IPS DF 19.7 (cell line): ENCODE measurements at regions not wholly inside any gene's neighbourhood (a gene's known extent, or its start where the extent isn't known, plus 50 kb on each side); places are given as distances from the start of the nearest gene placed in this dataset.

ENCODE experiments used
- DNase-seq: peaks from one replicate; pipeline ENCODE4 v3.0.0-alpha.2; 2013; ENCODE audit warnings: low read depth, low spot score

DNA sequence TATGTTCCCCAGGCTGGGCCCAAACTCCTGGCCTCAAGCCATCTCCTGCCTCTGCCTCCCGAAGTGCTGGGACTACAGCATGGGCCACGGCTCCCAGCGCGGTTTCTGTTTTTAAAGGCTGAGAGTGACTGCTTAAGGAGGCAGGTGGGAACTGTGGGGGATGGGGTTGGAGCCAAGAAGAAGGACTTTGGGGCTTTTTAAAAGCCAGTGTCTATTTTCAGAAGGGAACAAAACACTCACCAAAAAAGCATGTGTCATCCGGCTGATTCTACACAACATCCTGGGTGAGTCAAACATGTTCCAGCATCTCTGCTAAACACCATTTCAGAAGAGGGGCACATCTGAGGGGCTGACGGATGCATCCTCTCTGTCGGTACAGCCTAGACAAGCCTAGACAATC lies 824.5 kb downstream of the TYW1 start:
- DNase-seq = no peak

GRCh38 chr7:67823345-67823744 lies 826.7 kb downstream of the TYW1 start:
- DNase-seq = no peak

- DNase-seq = no peak
Measured at GRCh38 chr7:67825356-67825755, 828.7 kb downstream of the TYW1 start.

DNA sequence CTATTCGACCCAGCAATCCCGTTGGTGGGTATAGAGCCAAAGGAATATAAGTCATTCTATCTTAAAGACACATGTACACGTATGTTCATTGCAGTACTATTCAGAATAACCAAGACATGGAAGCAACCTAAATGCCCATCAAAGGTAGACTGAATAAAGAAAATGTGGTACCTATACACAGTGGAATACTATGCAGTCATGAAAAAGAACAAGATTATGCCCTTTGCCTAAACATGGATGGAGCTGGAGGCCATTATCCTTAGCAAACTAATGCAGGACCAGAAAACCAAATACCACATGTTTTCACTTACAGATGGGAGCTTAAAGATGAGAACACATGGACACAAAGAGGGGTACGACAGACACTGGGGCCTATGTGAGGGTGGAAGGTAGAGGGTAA lies 845.3 kb downstream of the TYW1 start:
- DNase-seq = no peak

GRCh38 chr7:67842571-67842970 lies 845.9 kb downstream of the TYW1 start:
- DNase-seq = no peak

DNA sequence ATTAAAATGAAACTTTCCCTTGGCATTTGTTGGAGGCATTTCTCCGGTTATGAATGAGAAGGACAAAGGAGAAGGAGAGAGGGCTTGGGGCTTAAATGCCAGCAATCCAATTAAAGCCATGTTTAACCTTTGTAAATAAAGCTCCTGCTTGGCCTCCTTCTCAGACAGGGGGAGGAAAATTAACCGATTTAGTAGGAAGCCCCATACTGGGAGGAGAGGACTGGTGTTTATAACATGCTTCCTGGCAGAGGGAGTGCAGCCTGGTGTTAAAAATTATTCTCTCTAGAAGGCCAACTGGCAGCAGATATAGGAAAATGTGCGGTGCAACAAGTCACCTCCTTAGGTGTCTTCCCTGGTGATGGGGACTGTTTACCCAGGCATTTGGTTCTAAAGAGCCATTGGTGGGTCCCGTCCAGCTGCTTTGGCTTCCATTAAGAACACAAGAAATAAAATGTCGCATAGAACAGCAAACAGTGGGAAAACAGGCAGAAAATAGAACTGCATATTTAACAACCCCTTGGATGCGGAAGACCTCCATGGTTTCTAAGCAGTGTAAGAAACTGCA lies 846.5 kb downstream of the TYW1 start:
- no peak for DNase-seq

- DNase-seq = no peak
Measured at GRCh38 chr7:67843615-67844014, 847.0 kb downstream of the TYW1 start.

DNA sequence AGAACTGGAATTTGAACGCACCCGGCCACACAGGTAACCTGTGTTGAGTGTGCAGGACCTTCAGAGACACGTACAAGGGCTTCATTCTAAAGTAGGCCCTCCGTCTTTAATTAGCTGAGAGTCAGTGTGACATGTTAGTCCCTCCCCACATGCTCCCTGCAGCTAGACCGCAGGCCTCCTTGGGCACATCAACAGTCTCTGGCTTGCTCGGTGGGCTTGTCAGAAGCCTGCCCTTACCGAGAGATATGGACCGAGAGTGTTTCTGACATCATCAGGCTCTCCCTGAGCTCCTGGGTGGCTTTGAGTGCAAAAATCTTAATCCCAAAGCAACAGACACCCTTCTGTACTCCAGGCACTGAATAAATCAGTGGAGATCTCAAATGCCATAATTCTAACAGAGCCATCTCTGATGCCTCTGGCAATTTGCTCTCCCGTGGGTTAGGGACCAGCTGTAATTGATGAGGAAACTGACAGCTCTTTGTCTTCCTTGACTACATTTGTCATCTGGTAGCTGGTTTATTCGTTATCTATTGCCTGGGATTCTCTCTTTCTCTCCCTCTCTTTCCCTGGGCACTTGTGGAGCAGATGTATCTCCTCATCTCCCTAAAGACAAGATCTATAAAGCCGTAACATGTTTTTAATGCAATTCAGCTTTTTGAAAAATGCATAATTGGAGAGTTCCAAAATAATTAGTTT lies 850.6 kb downstream of the TYW1 start:
- DNase-seq = no peak

DNA sequence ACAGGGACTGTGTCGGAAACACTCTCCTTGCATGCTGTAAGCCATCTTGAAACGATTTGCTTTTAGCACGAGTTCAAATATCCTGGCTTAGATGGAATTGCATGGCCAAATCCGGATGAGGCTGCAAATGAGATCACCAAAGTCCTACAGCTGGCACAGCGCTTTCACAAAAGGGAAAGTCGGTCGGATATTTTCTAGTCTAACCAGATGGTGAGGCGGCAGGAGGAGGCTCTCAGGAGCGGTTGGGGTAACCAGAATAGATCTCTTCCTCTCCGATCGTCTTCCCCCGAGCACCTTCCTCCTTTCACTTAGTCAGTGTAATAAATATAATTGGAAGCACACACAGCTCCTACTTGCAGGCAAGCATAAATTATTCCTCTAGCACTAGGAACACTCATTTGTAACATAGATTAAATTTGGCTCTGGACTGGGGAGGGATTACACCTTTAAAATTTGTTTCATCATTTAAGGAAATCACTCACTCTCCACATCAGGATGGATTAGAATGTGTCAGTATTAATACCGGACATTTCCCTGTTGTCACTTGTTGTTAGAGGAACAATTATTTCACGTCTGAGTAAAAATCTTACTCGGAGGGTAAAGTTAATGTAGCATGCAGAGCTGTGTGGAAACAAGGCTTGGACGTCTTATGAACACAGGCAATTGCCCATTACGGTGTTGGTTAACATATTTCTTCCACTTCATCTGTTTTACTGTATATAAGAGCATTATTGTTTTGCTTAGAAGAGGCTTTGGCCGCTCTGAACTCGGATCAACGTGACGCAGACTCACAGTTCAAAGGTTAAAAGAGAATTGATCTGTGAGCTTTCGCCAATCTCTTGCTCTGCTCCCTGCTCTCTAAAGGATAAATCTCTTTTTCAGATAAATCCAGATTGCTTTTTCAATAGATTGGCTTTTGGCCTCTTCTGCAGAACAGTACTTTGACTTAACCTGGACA lies 857.9 kb downstream of the TYW1 start:
- no peak for DNase-seq

GRCh38 chr7:67855322-67855721 lies 858.7 kb downstream of the TYW1 start:
- DNase-seq = no peak

DNA sequence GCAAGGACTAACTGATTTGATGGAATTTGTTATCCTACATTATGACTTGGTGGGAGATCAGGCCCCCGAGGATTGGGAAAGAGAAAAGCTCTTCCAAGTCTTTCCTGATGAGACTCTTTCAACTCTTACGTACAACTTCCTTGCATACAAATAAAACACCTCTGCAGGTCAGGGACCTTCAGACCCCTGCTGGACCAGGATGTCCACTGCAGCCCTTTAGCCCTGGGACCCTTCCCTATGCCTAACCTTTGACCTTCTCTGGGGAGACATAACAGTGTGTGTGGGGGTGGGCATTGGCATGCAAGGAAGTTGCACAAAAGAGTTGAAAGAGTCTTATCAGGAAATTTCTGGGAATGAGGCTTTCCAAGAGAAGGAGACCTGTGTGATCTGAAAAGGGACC lies 859.4 kb downstream of the TYW1 start:
- no peak for DNase-seq

- no peak for DNase-seq
Measured at GRCh38 chr7:67857698-67858097, 861.1 kb downstream of the TYW1 start.

DNA sequence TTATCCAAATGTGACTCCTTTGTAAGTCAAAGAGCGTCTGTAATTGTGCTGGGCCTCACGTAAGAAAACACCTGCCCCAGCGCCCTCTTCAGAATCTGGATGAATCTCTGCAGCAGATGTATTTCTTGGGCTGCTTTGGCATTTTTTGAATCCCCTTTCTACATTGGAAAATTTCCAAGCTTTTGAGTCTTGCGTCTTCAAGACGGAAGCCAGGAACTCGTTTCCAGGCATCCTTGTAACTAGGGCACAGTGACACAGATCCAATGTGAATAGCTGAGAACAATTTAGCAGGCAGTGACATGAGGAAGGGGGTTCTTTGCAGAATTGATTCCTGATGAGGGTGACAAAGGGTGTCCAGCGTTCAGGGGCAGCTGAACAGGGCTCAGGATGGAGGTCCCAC lies 862.3 kb downstream of the TYW1 start:
- no peak for DNase-seq

GRCh38 chr7:67863911-67864310 lies 867.3 kb downstream of the TYW1 start:
- DNase-seq = no peak

- DNase-seq = no peak
Measured at GRCh38 chr7:67866054-67866453, 869.4 kb downstream of the TYW1 start.

- DNase-seq = no peak
Measured at GRCh38 chr7:67866812-67867211, 870.2 kb downstream of the TYW1 start.

DNA sequence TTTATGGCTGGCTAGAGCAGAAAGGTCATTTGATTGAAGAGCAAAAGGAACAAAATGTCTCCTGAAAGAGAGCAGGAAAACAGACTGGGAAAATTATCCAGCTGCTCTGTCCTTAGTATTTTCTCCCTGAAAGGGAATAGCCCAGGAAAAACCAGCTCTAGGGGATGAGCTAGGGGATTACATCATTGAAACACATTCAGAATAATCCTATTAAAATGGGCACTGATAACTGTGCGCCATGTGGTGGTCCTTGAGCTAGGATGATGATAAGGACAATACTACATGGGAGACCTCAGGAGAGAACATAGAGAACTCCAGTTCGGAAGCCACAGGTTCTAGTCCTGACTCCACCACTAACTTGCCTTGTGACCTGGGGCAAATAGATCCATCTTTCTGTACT lies 873.8 kb downstream of the TYW1 start:
- DNase-seq = no peak

DNA sequence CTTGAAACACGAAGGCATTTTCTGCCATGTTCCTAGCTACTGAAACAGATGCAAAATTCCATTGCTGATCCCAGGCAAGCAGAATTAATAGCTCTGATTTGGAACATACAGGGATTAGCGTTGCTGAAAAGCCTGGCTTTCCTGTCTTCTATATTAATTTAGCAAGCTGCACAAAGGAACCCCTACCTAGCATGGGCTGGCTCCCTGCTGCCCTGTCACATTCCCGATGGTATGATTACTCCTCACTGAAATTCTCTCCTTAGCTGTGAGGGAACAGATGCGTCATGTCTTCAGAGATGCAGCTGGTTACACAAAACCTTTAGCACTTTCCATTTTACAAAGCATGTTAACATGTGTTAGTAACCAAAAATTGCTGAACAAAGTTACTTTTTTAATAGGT lies 878.9 kb downstream of the TYW1 start:
- DNase-seq = no peak

GRCh38 chr7:67878808-67879207 lies 882.2 kb downstream of the TYW1 start:
- no peak for DNase-seq

GRCh38 chr7:67882843-67883242 lies 886.2 kb downstream of the TYW1 start:
- DNase-seq = no peak

DNA sequence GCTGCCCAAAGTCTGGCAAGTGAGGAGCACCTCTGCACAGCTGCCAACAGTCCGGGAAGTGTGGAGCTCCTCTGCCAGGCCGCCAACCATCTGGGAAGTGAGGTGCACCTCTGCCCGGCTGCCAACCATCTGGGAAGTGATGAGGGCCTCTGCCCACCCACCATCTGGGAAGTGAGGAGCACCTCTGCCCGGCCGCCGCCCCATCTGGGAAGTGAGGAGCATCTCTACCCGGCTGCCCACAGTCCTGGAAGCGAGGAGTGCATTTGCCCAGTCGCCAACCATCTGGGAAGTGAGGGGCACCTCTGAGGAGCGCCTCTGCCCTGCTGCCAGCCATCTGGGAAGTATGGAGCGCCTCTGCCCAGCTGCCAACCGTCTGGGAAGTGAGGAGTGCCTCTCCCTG lies 893.7 kb downstream of the TYW1 start:
- DNase-seq = no peak

- DNase-seq = no peak
Measured at GRCh38 chr7:67894746-67895145, 898.1 kb downstream of the TYW1 start.

DNA sequence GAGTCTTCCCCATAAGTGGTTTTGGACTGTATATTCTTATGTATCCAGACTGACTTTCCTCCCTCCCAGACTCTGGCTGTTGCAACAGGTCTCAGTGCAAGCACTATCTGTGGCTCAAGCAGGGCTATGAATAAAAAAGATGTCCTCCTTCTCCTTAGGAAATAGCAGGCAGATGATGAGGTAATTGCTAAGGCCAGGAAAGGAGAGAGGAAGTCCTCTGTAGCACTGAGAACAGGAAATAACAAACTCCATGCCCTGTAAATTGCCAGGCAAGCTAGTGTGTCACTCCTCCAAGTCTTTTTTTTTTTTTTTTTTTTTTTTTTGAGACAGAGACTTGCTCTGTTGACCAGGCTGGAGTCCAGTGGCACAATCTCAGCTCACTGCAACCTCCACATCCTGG lies 900.1 kb downstream of the TYW1 start:
- DNase-seq = no peak
